HepG2 (cell line): ENCODE measurements at regions not wholly inside any gene's neighbourhood (a gene's known extent, or its start where the extent isn't known, plus 50 kb on each side); places are given as distances from the start of the nearest gene placed in this dataset.

ENCODE experiments used
- ATAC-seq: fragments of 200-7000 bp; cut with Tn5 transposase; 3 replicates; pipeline ENCODE4 v1.9.1; 2020; ENCODE audit warnings: mild to moderate bottlenecking, moderate library complexity
- BruUV-seq: library from RNA; stranded (reverse); fragments of 400-500 nt; replicated peaks from 2 replicates; lab custom pipeline; 2021; lab: Mats Ljungman, UMichigan
- CTCF ChIA-PET: fragments of 300-600 bp; formaldehyde crosslinking; extraction: SDS; loops from one replicate; lab custom pipeline; 2021; ENCODE audit warnings: low total read pairs, inconsistent platforms, low intra/inter-chr PET ratio; lab: Yijun Ruan, JAX
- POLR2A ChIA-PET: fragments of 350-600 bp; sonication (Branson Sonifier 250); formaldehyde crosslinking; loops from one replicate; lab custom pipeline; 2020; ENCODE audit warnings: antibody characterized with exemption, inconsistent platforms; lab: Yijun Ruan, JAX
- DNase-seq: peaks from one replicate; pipeline ENCODE4 v3.0.0-alpha.2; 2015; ENCODE audit warnings: low spot score
- FAIRE-seq: peaks from 3 replicates; lab custom pipeline; 2011; peaks lifted over from hg19 to GRCh38; lab: Jason Lieb, UNC
- H2AFZ ChIP-seq: one replicate; pipeline ENCODE4 v1.6.1; 2011; ENCODE audit warnings: low read length, inconsistent platforms
- H3K27ac ChIP-seq: fragments of 300-600 bp; 3 replicates; pipeline ENCODE4 v1.8.0; 2011; ENCODE audit warnings: mixed run types, mild to moderate bottlenecking, mixed read lengths, low read length, inconsistent platforms; ENCODE audit not compliant: insufficient read depth; ENCODE audit errors: extremely low read length
- H3K27me3 ChIP-seq, 2 experiments: fragments of 200-600 bp in 1 of 2; 2 replicates in 1 of 2; 3 replicates in 1 of 2; pipeline versions ENCODE4 v1.6.0 to v1.8.0; 2011; ENCODE audit warnings: low read length in 2 of 2, mild to moderate bottlenecking in 2 of 2, moderate library complexity in 2 of 2, inconsistent platforms in 1 of 2; ENCODE audit not compliant: insufficient read depth in 2 of 2, control insufficient read depth in 1 of 2
- H3K36me3 ChIP-seq, 2 experiments: fragments of 200-600 bp in 1 of 2; replicated peaks in 1 of 2; 2 replicates in 1 of 2; 3 replicates in 1 of 2; pipeline versions ENCODE4 v1.5.1 to v1.8.0; 2011; ENCODE audit warnings: low read length in 2 of 2, inconsistent platforms in 1 of 2; ENCODE audit not compliant: insufficient read depth in 2 of 2, control insufficient read depth in 1 of 2
- H3K4me1 ChIP-seq: 2 replicates; pipeline ENCODE4 v1.5.1; 2012; ENCODE audit warnings: low read length, inconsistent platforms; ENCODE audit not compliant: insufficient read depth
- H3K4me2 ChIP-seq: 2 replicates; pipeline ENCODE4 v1.6.0; 2011; ENCODE audit warnings: low read depth, low read length, inconsistent platforms
- H3K4me3 ChIP-seq, 3 experiments: fragments of 200-600 bp in 1 of 3; sonication (generic), shearing (Covaris generic) in 1 of 3; replicated peaks in 1 of 3; 2 replicates each; pipeline ENCODE4 v1.5.1; 2011 to 2016; ENCODE audit warnings: low read length in 3 of 3, inconsistent platforms in 2 of 3, low read depth in 2 of 3, mild to moderate bottlenecking in 2 of 3, control low read depth in 1 of 3, mixed read lengths in 1 of 3; ENCODE audit not compliant: insufficient read depth in 1 of 3
- H3K79me2 ChIP-seq: one replicate; pipeline ENCODE4 v1.6.1; 2011; ENCODE audit warnings: low read length, inconsistent platforms; ENCODE audit not compliant: insufficient read depth
- H3K9ac ChIP-seq: 2 replicates; pipeline ENCODE4 v1.6.0; 2011; ENCODE audit warnings: mild to moderate bottlenecking, low read depth, low read length, inconsistent platforms; ENCODE audit not compliant: insufficient read depth
- H3K9me3 ChIP-seq: 2 replicates; pipeline ENCODE4 v1.5.1; 2012; ENCODE audit warnings: mild to moderate bottlenecking, low read length
- H4K20me1 ChIP-seq: 2 replicates; pipeline ENCODE4 v1.6.0; 2011; ENCODE audit warnings: inconsistent platforms, mild to moderate bottlenecking, low read length, moderate library complexity; ENCODE audit not compliant: insufficient read depth
- CBFB ChIP-seq: sonication (generic); formaldehyde crosslinking; IDR thresholded peaks from 2 replicates; pipeline ENCODE4 v1.4.0; 2020; ENCODE audit warnings: missing genetic modification reagents
- CC2D1A ChIP-seq: sonication (generic); formaldehyde crosslinking; IDR thresholded peaks from 2 replicates; pipeline ENCODE4 v1.8.1; 2023; ENCODE audit warnings: mild to moderate bottlenecking, missing genetic modification reagents
- CREM ChIP-seq, 2 experiments: sonication (generic) in 1 of 2; formaldehyde crosslinking in 1 of 2; IDR thresholded peaks; 2 replicates each; pipeline versions ENCODE4 v1.4.0 to v1.6.1; 2016 to 2020; ENCODE audit warnings: antibody characterized with exemption in 1 of 2, mild to moderate bottlenecking in 1 of 2, missing genetic modification reagents in 1 of 2
- FOXP1 ChIP-seq, 2 experiments: fragments of 450-650 bp in 1 of 2; IDR thresholded peaks; 2 replicates each; pipeline ENCODE4 v1.6.1; 2017 to 2018; ENCODE audit warnings: antibody characterized with exemption in 1 of 2
- PCBP1 ChIP-seq: fragments of 200-400 bp; formaldehyde crosslinking; IDR thresholded peaks from 2 replicates; pipeline ENCODE4 v1.6.1; 2017; ENCODE audit warnings: mild to moderate bottlenecking, low read depth, low read length, borderline replicate concordance
- RAD21 ChIP-seq: fragments of 450-650 bp; formaldehyde crosslinking; IDR thresholded peaks from 2 replicates; pipeline ENCODE4 v1.5.0; 2020; ENCODE audit warnings: mild to moderate bottlenecking
- REXO4 ChIP-seq: sonication (generic); formaldehyde crosslinking; IDR thresholded peaks from 2 replicates; pipeline ENCODE4 v1.8.0; 2022; ENCODE audit warnings: missing genetic modification reagents, mild to moderate bottlenecking, borderline replicate concordance
- SALL1 ChIP-seq: sonication (generic); formaldehyde crosslinking; IDR thresholded peaks from 2 replicates; pipeline ENCODE4 v1.8.0; 2022; ENCODE audit warnings: mild to moderate bottlenecking, missing genetic modification reagents
- SIX1 ChIP-seq: sonication (generic); formaldehyde crosslinking; IDR thresholded peaks from 2 replicates; pipeline ENCODE4 v1.4.0; 2020; ENCODE audit warnings: missing genetic modification reagents, borderline replicate concordance
- SNAPC2 ChIP-seq: sonication (generic); formaldehyde crosslinking; IDR thresholded peaks from 2 replicates; pipeline ENCODE4 v1.8.1; 2022; ENCODE audit warnings: mild to moderate bottlenecking, missing genetic modification reagents
- SP140L ChIP-seq: sonication (generic); formaldehyde crosslinking; IDR thresholded peaks from 2 replicates; pipeline ENCODE4 v1.4.0; 2020; ENCODE audit warnings: missing genetic modification reagents, borderline replicate concordance
- ZNF143 ChIP-seq: sonication (generic); formaldehyde crosslinking; IDR thresholded peaks from 2 replicates; pipeline ENCODE4 v1.4.0; 2020; ENCODE audit warnings: missing genetic modification reagents
- ZNF274 ChIP-seq: sonication (generic); formaldehyde crosslinking; IDR thresholded peaks from 2 replicates; pipeline ENCODE4 v1.5.1; 2020; ENCODE audit warnings: mild to moderate bottlenecking, missing genetic modification reagents
- WGBS: methylation state at CpG from one replicate; pipeline ENCODE4 v1.1.6; 2017; ENCODE audit warnings: low lambda C conversion rate; 5-methylcytosine and 5-hydroxymethylcytosine counted together
- in situ Hi-C: cut with HindIII; loops from 2 replicates; pipeline ENCODE4 v1.10.0; 2017; ENCODE audit warnings: low pct_unique_long_range_greater_than_20kb; ENCODE audit not compliant: extremely low pct_ligation_motif_present
- intact Hi-C: fragments of 100-400 bp; cut with micrococcal nuclease; formaldehyde crosslinking; loops from one replicate; pipeline ENCODE4 v1.10.0; 2022; ENCODE audit not compliant: unreplicated experiment
- TF ChIP-seq, protein P1 (sequence below): sonication (generic); formaldehyde crosslinking; IDR thresholded peaks from 2 replicates; pipeline ENCODE4 v1.5.1; 2020; ENCODE audit warnings: missing genetic modification reagents, mild to moderate bottlenecking, borderline replicate concordance
- TF ChIP-seq, protein P2 (sequence below): sonication (generic); formaldehyde crosslinking; IDR thresholded peaks from 2 replicates; pipeline ENCODE4 v1.5.1; 2020; ENCODE audit warnings: mild to moderate bottlenecking, missing genetic modification reagents, borderline replicate concordance

DNA sequence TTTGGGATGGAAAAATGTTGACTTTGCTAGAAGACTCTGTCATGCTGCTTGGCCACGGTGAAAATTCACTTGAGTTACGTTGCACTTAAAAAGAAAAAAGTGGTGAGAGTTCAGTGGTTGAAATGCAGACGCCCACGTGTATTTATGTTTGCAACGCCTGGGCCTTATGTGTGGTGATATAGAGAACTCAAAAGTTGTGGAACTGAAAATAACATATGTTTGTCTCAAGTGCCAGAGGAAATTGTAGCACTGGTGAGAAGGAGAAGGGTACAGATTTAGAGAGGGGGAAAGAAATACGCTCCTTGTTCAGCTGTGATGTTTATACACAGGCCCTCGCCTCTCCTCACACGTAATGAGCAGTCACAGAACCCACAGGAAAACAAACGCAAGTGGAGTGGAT is 73.6 kb downstream of the EMX2 start:
- DNase-seq = no peak
- TF ChIP-seq RAD21 (no peak), SNAPC2 (CRISPR knock-in tag) (no peak), ZNF274 (no peak), PCBP1 (no peak), SP140L (CRISPR knock-in tag) (no peak), CC2D1A (CRISPR knock-in tag) (no peak), CREM (IDR thresholded peaks at IDR 0.05) (no peak), CREM (CRISPR knock-in tag; IDR thresholded peaks at IDR 0.05) (no peak), CBFB (CRISPR knock-in tag) (no peak), SALL1 (CRISPR knock-in tag) (no peak), REXO4 (CRISPR knock-in tag) (no peak), ZNF143 (CRISPR knock-in tag) (no peak), SIX1 (CRISPR knock-in tag) (no peak), FOXP1 (IDR thresholded peaks at IDR 0.05) (no peak), FOXP1 (CRISPR knock-in tag; IDR thresholded peaks at IDR 0.05) (no peak)
- TF ChIP-seq, protein P1, sequence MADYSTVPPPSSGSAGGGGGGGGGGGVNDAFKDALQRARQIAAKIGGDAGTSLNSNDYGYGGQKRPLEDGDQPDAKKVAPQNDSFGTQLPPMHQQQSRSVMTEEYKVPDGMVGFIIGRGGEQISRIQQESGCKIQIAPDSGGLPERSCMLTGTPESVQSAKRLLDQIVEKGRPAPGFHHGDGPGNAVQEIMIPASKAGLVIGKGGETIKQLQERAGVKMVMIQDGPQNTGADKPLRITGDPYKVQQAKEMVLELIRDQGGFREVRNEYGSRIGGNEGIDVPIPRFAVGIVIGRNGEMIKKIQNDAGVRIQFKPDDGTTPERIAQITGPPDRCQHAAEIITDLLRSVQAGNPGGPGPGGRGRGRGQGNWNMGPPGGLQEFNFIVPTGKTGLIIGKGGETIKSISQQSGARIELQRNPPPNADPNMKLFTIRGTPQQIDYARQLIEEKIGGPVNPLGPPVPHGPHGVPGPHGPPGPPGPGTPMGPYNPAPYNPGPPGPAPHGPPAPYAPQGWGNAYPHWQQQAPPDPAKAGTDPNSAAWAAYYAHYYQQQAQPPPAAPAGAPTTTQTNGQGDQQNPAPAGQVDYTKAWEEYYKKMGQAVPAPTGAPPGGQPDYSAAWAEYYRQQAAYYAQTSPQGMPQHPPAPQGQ (CRISPR knock-in tag) = no peak
- TF ChIP-seq, protein P2, sequence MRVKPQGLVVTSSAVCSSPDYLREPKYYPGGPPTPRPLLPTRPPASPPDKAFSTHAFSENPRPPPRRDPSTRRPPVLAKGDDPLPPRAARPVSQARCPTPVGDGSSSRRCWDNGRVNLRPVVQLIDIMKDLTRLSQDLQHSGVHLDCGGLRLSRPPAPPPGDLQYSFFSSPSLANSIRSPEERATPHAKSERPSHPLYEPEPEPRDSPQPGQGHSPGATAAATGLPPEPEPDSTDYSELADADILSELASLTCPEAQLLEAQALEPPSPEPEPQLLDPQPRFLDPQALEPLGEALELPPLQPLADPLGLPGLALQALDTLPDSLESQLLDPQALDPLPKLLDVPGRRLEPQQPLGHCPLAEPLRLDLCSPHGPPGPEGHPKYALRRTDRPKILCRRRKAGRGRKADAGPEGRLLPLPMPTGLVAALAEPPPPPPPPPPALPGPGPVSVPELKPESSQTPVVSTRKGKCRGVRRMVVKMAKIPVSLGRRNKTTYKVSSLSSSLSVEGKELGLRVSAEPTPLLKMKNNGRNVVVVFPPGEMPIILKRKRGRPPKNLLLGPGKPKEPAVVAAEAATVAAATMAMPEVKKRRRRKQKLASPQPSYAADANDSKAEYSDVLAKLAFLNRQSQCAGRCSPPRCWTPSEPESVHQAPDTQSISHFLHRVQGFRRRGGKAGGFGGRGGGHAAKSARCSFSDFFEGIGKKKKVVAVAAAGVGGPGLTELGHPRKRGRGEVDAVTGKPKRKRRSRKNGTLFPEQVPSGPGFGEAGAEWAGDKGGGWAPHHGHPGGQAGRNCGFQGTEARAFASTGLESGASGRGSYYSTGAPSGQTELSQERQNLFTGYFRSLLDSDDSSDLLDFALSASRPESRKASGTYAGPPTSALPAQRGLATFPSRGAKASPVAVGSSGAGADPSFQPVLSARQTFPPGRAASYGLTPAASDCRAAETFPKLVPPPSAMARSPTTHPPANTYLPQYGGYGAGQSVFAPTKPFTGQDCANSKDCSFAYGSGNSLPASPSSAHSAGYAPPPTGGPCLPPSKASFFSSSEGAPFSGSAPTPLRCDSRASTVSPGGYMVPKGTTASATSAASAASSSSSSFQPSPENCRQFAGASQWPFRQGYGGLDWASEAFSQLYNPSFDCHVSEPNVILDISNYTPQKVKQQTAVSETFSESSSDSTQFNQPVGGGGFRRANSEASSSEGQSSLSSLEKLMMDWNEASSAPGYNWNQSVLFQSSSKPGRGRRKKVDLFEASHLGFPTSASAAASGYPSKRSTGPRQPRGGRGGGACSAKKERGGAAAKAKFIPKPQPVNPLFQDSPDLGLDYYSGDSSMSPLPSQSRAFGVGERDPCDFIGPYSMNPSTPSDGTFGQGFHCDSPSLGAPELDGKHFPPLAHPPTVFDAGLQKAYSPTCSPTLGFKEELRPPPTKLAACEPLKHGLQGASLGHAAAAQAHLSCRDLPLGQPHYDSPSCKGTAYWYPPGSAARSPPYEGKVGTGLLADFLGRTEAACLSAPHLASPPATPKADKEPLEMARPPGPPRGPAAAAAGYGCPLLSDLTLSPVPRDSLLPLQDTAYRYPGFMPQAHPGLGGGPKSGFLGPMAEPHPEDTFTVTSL (CRISPR knock-in tag) = no peak
- Histone ChIP-seq H3K9ac (no peak overlapping the region), H3K9me3 (no peaks in the 10 kb centered on the region), H4K20me1 (no peaks in the 10 kb centered on the region), H3K27me3 (peaks cover 0 to 30% of the 10 kb centered on the region in 2 experiments; a peak in 3 of 5 replicates), H3K4me1 (no peaks in the 10 kb centered on the region), H3K4me2 (no peak overlapping the region), H3K79me2 (no peaks in the 10 kb centered on the region), H3K4me3 (no peak overlapping the region), H3K27ac (no peak overlapping the region), H2AFZ (no peak overlapping the region), H3K36me3 (no peaks in the 10 kb centered on the region)
- CTCF ChIA-PET = no interaction called here
- POLR2A ChIA-PET = no interaction called here
- FAIRE-seq = no peak
- in situ Hi-C loops = no loop called here
- ATAC-seq = no peak
- WGBS = 16% methylated on average over 9 of the region's 9 CpGs
- BruUV-seq = no TSS peak
- intact Hi-C loops = no loop called here
